PC-3 (cell line): ENCODE measurements at regions not wholly inside any gene's neighbourhood (a gene's known extent, or its start where the extent isn't known, plus 50 kb on each side); places are given as distances from the start of the nearest gene placed in this dataset.

Experiments used
- ATAC-seq: fragments of 200-7000 bp; cut with Tn5 transposase; 2 replicates; pipeline ENCODE4 v1.9.1; 2020; ENCODE audit warnings: mild to moderate bottlenecking, moderate library complexity
- BruUV-seq: library from RNA; stranded (reverse); fragments of 400-500 nt; replicated peaks from 2 replicates; lab custom pipeline; 2021; lab: Mats Ljungman, UMichigan
- CTCF ChIA-PET: fragments of 300-600 bp; sonication (Branson Sonifier 250); formaldehyde crosslinking; loops from one replicate; lab custom pipeline; 2022; ENCODE audit warnings: antibody characterized with exemption; lab: Charles Lee
- POLR2A ChIA-PET: fragments of 300-600 bp; sonication (Branson Sonifier 250); formaldehyde crosslinking; loops from one replicate; lab custom pipeline; 2022; ENCODE audit warnings: antibody characterized with exemption; ENCODE audit not compliant: unreplicated experiment; lab: Charles Lee
- DNase-seq: peaks from one replicate; pipeline ENCODE4 v3.0.0-alpha.2; 2015
- H2AFZ ChIP-seq: fragments of 300-600 bp; sonication (generic); 2 replicates; pipeline ENCODE4 v1.6.0; 2016; ENCODE audit warnings: antibody characterized with exemption, low read length
- H3F3A ChIP-seq: fragments of 300-600 bp; sonication (generic); one replicate; pipeline ENCODE4 v1.6.0; 2017; ENCODE audit warnings: antibody characterized with exemption, low read length, control low read depth, mild to moderate bottlenecking; ENCODE audit not compliant: unreplicated experiment
- H3K27ac ChIP-seq: fragments of 300-600 bp; sonication (generic); 2 replicates; pipeline ENCODE4 v1.5.1; 2016; ENCODE audit warnings: mild to moderate bottlenecking, low read length
- H3K27me3 ChIP-seq: fragments of 300-600 bp; sonication (generic); 2 replicates; pipeline ENCODE4 v1.6.1; 2016; ENCODE audit warnings: low read length, mixed read lengths
- H3K36me3 ChIP-seq: fragments of 300-600 bp; sonication (generic); 2 replicates; pipeline ENCODE4 v1.6.1; 2016; ENCODE audit warnings: low read depth, mixed run types, low read length, mixed read lengths
- H3K4me1 ChIP-seq: fragments of 300-600 bp; sonication (generic); 2 replicates; pipeline ENCODE4 v1.5.1; 2016; ENCODE audit warnings: low read length; ENCODE audit not compliant: insufficient read depth
- H3K4me2 ChIP-seq: fragments of 300-600 bp; sonication (generic); 2 replicates; pipeline ENCODE4 v1.6.0; 2016; ENCODE audit warnings: low read length
- H3K4me3 ChIP-seq: fragments of 300-600 bp; sonication (generic); 2 replicates; pipeline ENCODE4 v1.5.1; 2016; ENCODE audit warnings: mild to moderate bottlenecking, low read length, mixed read lengths
- H3K79me2 ChIP-seq: fragments of 300-600 bp; sonication (generic); 2 replicates; pipeline ENCODE4 v1.6.1; 2017; ENCODE audit warnings: low read length, mixed read lengths
- H3K9ac ChIP-seq: fragments of 300-600 bp; sonication (generic); 2 replicates; pipeline ENCODE4 v1.6.0; 2016; ENCODE audit warnings: mild to moderate bottlenecking, low read length
- H3K9me2 ChIP-seq: fragments of 300-600 bp; sonication (generic); replicated peaks from 2 replicates; pipeline ENCODE4 v1.6.1; 2016; ENCODE audit warnings: mixed run types, low read length, mixed read lengths
- H3K9me3 ChIP-seq: fragments of 300-600 bp; sonication (generic); 2 replicates; pipeline ENCODE4 v1.6.1; 2016; ENCODE audit warnings: low read length, mixed read lengths
- H4K20me1 ChIP-seq: fragments of 300-600 bp; sonication (generic); 2 replicates; pipeline ENCODE4 v1.6.1; 2016; ENCODE audit warnings: low read length, mixed read lengths
- EZH2 ChIP-seq: fragments of 300-600 bp; sonication (generic); IDR thresholded peaks from one replicate; pipeline ENCODE4 v1.6.1; 2017; ENCODE audit warnings: antibody characterized with exemption, mild to moderate bottlenecking, low read length; ENCODE audit not compliant: unreplicated experiment
- EZH2phosphoT487 ChIP-seq: fragments of 300-600 bp; sonication (generic); IDR thresholded peaks from 2 replicates; pipeline ENCODE4 v1.6.1; 2018; ENCODE audit warnings: mild to moderate bottlenecking, antibody characterized with exemption, low read length, borderline replicate concordance
- intact Hi-C: fragments of 100-400 bp; cut with micrococcal nuclease; formaldehyde crosslinking; loops from 2 replicates; pipeline ENCODE4 v1.9.0; 2023
- TF ChIP-seq, protein P1 (sequence below): fragments of 300-600 bp; sonication (generic); conservative IDR thresholded peaks from 2 replicates; pipeline ENCODE4 v1.5.1; 2017; ENCODE audit warnings: antibody characterized with exemption, low read depth, mild to moderate bottlenecking, low read length

DNA sequence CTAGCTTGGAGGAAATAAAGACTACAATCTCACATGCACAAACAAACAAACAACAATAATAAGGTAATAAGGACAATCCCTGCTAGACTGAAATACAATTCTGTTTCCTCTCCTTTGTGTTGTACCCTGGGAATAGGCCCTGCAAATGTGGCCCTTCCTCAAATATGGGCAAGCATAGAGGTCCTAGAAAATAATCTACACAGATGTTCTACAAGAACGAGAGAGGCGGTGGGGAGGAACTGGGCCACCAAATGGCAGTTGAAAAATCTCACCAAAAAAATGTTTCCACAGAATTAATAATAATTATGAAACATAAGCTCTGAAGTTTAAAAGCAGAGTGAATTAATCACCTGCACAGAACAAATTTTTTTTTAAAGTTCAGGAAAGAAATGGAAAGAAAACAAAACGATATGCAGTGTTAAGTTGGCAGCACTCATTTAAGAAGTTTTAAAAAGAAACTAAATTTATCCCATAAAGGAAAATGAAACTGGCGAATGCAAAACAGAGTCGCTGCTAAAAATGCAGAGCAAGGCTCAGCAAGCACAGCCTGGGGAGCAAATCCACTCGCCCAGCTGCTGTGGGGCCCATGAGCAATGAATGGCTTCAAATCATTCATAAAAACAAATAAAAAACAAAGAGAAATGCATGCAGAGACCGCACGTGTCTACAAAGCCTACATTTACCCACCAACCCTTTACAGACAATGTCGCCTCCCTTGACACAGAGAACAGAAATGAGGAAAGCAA is 475.4 kb downstream of the OCA2 start:
- TF ChIP-seq EZH2 (no peak), EZH2phosphoT487 (no peak)
- TF ChIP-seq, protein P1, sequence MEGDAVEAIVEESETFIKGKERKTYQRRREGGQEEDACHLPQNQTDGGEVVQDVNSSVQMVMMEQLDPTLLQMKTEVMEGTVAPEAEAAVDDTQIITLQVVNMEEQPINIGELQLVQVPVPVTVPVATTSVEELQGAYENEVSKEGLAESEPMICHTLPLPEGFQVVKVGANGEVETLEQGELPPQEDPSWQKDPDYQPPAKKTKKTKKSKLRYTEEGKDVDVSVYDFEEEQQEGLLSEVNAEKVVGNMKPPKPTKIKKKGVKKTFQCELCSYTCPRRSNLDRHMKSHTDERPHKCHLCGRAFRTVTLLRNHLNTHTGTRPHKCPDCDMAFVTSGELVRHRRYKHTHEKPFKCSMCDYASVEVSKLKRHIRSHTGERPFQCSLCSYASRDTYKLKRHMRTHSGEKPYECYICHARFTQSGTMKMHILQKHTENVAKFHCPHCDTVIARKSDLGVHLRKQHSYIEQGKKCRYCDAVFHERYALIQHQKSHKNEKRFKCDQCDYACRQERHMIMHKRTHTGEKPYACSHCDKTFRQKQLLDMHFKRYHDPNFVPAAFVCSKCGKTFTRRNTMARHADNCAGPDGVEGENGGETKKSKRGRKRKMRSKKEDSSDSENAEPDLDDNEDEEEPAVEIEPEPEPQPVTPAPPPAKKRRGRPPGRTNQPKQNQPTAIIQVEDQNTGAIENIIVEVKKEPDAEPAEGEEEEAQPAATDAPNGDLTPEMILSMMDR, result no peak
- DNase-seq, result no peak
- no peaks in the 10 kb centered on the region for H3K9me2 ChIP-seq
- H3K9ac ChIP-seq, result no peak overlapping the region
- no peaks in the 10 kb centered on the region for H4K20me1 ChIP-seq
- no peak overlapping the region for H3K4me3 ChIP-seq
- ATAC-seq, result no peak
- CTCF ChIA-PET, result no interaction called here
- H2AFZ ChIP-seq, result no peak overlapping the region
- H3F3A ChIP-seq, result no peaks in the 10 kb centered on the region
- H3K4me1 ChIP-seq, result no peaks in the 10 kb centered on the region
- BruUV-seq, result no TSS peak
- intact Hi-C loops, result no loop called here
- H3K36me3 ChIP-seq, result no peaks in the 10 kb centered on the region
- POLR2A ChIA-PET, result no interaction called here
- no peaks in the 10 kb centered on the region for H3K27me3 ChIP-seq
- no peak overlapping the region for H3K4me2 ChIP-seq
- H3K27ac ChIP-seq, result no peak overlapping the region
- no peaks in the 10 kb centered on the region for H3K79me2 ChIP-seq
- H3K9me3 ChIP-seq, result peaks cover 31% of the 10 kb centered on the region

DNA sequence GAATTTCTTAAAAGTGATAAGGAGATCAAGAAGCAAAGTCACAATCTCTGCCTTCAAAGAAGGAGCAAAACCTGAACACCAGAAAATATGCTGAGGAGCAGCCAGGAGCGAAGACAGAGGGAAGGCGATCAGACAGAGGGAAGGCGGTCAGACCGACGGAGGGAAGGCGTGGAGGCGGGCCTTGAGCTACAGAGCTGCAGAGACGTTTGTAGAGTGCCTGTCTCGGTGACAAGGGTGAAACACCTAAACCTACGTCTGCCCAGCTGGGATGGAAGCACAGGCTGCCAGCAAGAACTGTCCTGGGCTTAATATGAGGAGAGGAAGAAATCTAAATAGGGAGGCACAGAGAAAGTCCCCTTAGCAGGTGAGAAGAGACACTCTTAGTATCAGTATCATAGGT is 476.0 kb downstream of the OCA2 start:
- BruUV-seq, result no TSS peak

DNA sequence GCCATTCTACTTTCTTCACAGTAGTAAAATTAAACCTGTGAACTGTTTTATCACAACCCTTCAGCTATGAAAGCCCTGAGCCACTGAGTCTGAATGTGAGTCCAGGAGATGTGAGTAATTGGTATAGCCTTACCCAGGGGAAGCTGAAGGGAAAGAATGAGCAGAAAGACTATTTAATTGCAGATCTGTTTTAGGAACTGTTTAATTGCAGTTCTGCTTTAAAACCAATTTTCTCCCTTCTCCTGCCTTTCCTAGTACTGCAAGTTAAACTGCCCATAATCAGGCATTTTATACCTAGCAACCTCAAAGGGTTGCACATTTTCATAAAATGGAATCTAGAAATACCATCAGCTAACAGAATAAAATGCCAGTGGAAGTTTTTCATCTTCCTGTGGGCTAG is 476.7 kb downstream of the OCA2 start:
- H3K27me3 ChIP-seq, result no peaks in the 10 kb centered on the region
- H3F3A ChIP-seq, result no peaks in the 10 kb centered on the region
- H3K36me3 ChIP-seq, result no peaks in the 10 kb centered on the region
- no peaks in the 10 kb centered on the region for H3K9me2 ChIP-seq
- H3K4me2 ChIP-seq, result no peak overlapping the region
- BruUV-seq, result no TSS peak
- H2AFZ ChIP-seq, result no peak overlapping the region
- H3K9ac ChIP-seq, result no peak overlapping the region
- DNase-seq (no peak), ATAC-seq (no peak)
- TF ChIP-seq EZH2, result no peak
- TF ChIP-seq, protein P1, result no peak
- TF ChIP-seq EZH2phosphoT487, result no peak
- CTCF ChIA-PET, result no interaction called here
- no peaks in the 10 kb centered on the region for H3K4me1 ChIP-seq
- POLR2A ChIA-PET, result no interaction called here
- intact Hi-C loops, result no loop called here
- peaks cover 20% of the 10 kb centered on the region for H3K9me3 ChIP-seq
- H3K4me3 ChIP-seq, result no peak overlapping the region
- H4K20me1 ChIP-seq, result no peaks in the 10 kb centered on the region
- H3K79me2 ChIP-seq, result no peaks in the 10 kb centered on the region
- no peak overlapping the region for H3K27ac ChIP-seq

More for the DNA sequence above, 476.0 kb downstream of the OCA2 start:
- intact Hi-C loops, result no loop called here
- H3K4me2 ChIP-seq, result no peak overlapping the region
- TF ChIP-seq, protein P1, result no peak
- TF ChIP-seq EZH2 (no peak), EZH2phosphoT487 (no peak)
- ChIA-PET POLR2A (no interaction called here), CTCF (no interaction called here)
- H3K36me3 ChIP-seq, result no peaks in the 10 kb centered on the region
- H3K4me1 ChIP-seq, result no peaks in the 10 kb centered on the region
- no peaks in the 10 kb centered on the region for H3K9me2 ChIP-seq
- DNase-seq (no peak), ATAC-seq (no peak)
- no peaks in the 10 kb centered on the region for H3F3A ChIP-seq
- H4K20me1 ChIP-seq, result no peaks in the 10 kb centered on the region
- no peak overlapping the region for H2AFZ ChIP-seq
- no peak overlapping the region for H3K9ac ChIP-seq
- H3K9me3 ChIP-seq, result peaks cover 26% of the 10 kb centered on the region
- H3K79me2 ChIP-seq, result no peaks in the 10 kb centered on the region
- no peak overlapping the region for H3K4me3 ChIP-seq
- H3K27me3 ChIP-seq, result no peaks in the 10 kb centered on the region
- H3K27ac ChIP-seq, result no peak overlapping the region
